NCI-H1436 (cell line): ENCODE measurements at regions not wholly inside any gene's neighbourhood (a gene's known extent, or its start where the extent isn't known, plus 50 kb on each side); places are given as distances from the start of the nearest gene placed in this dataset.
"Not testable (repeated sequence)": the region's sequence is repeated elsewhere in the genome, so short reads cannot be mapped to it uniquely, and the experiment has no call there.

Source experiments
- DNase-seq: peaks from one replicate; lab custom pipeline; 2025; lab: John Stamatoyannopoulos, UW

DNA sequence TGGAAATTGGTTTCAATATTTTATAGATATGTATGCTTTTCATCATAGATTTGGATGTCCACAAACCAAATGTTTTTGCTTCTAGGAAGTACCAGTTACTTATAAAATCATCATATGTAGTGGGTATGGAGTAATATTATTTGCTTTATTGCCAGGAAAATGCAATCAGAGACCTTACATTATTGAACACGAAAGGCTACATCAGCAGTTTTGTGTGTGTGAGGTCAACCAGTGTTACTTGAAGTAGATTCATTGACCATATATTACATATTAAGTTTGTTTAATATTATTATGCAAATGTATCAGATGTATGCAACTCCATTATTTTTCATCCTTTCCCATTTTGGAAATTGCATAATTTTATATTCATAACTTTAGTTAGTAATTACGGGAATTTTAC, 219.1 kb upstream of the MMADHC start:
- DNase-seq: no peak

DNA sequence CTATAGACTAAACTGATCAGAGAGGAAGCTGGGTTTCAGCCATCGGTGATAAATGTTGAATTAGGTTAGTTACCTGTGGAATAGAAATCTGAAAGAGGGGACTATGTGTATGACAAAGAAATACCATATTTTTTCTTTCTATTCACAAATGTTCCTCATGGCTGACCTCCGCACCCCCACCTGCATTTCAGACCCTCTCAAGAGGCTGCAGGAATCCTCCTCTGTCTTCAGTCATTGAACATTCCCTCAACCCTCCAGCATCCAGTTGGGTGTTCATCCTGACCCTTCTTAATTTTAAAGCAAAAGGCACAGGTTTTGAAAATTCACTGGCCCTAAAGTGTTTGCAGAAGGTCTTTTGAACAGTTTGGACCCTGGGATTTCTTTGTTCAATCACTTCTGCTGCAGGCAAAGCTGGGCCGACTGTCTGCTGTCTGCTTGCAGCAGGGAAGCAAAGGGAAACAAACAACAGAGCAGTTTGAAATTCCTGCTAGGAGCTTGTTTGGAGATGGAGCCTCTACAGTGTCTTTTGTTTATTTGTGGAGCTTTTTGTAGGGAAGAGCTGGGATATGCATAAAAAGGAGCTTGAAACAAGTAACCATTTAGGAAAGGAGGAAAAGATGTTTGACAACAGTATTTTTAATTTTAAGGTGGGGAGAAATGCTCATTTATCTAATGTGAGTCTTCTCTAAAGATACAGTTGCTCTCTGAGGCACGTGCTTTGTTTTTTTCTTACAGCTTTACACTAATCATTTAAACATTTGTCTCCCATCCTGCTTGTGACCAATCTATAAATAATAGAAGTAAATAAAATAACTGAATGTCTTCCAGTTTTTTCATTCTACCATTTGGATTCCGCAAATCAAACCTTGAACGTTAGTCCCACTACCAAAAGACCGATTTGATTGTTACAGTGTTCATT, 213.3 kb upstream of the MMADHC start:
- no peak for DNase-seq

DNA sequence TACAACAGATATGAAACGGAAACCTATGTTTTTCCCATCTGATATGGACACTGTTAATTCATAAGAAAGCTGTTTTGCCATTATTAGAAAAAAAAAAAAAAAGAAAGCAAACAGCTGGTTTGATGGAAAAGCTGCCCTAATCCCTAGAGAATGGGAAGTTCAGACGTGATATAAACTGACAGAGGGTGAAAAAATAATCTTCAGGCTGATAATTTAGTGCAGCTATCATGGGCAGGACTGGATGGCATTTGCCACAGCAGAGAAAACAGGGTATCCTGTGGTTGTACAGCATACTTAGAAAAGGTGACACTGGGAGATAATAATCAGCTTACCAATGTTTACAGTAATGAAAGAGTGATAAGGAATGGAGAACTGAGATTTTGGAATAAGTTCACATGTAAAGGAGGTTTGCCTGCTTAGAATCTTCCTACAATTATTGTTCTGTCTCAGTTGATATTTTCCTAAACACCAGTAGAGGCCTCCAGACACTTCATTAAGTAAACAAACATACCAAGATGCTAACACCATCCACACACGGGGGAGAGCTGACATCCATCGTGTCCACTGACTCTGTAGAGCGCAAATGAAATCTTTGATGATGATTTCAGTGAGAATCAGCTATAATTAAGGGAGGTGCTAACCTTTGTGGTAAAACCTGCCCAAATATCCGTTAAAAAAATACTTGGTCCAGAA, 211.6 kb upstream of the MMADHC start:
- DNase-seq: no peak

DNA sequence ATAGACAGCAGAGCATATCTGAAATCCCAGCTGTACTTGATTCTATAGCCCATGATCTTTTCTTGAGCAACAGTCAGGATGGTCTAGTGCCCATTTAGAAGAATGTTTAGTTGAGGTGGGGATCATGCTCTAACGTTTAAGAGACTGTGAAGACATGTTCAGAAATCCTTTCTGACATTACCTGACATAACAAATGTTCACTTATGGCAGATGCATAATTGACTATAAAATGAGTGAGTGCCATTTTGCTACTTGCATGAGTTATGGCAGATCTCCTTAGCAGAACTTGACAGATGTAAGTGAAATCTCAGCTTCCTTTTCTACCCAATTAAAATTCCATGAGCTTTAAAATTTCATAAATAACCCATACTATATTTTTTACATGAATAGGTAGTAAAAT, 209.5 kb upstream of the MMADHC start:
- DNase-seq: no peak

DNA sequence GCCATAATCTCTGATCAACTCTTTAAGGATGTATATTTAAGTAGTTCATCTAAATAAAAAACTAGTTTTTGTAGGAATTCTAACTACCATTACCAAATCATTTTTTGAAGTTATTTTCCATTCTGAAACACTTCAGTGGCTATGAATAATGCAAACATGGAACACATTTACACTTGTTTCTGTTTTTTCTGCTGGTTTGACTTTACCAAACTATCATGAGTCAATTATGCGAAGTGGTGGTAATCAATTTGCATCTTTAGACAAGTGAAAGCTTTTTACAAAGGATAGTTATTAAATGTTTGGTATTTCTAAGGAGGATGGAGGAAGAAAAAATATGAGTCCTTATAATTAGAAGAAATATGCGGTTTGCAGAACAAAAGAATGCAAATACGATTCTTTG, 202.0 kb upstream of the MMADHC start:
- DNase-seq: no peak

DNA sequence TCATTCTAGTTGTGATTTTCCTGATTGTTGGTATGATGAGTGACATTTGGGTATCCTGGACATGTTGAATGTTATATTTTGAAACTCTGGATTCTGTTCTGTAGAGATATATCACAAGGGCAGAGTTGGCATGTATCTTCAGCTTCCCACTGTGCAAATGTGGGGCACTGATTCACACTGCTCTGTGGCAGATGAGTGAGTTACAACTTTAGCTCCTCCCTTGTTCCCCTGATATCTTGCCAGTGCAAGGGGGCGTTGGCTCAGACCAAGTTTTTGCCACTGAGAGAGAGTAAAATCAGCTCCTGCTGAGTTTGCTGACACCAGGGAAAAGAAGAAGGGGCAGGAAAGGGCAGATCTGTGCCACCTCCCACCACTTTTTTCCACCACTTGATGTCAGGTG, 199.6 kb upstream of the MMADHC start:
- no peak for DNase-seq

DNA sequence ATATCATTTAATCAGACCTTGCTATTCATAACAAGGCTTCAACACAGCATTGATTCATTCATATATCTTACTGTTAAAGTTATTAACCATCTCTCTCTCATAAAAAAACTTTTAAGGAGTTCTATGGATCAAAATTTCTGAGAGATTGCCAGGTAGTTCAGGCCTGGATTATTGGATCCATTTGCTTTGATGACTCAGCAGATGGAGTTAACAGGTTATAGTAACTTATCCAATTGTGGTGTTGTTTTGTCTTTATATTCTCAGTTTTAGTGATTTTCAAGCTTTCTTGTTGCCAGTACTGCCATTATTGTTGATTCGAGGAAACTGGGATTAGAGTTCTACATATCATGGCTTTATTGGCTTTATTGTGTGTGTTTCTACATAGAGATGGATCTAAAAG, 195.7 kb upstream of the MMADHC start:
- DNase-seq: no peak

DNA sequence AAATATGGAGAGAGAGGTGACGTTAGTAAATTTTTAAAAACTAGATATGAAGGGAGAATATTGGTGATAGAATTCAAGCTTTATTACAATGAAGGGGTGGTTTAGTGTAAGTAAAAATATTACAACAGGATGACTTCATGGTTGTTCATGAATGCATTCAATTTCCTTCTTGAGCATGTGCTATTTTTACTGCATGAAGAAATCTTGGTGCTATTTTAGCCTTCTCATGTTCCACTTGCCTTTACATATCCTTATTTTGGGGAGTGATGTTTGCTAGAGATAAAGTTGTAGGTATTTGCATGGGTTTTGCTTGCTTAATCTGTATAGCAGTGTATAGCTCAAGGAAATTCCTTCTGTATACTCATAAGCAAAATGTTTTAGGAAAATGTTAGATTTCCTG, 195.0 kb upstream of the MMADHC start:
- no peak for DNase-seq

DNA sequence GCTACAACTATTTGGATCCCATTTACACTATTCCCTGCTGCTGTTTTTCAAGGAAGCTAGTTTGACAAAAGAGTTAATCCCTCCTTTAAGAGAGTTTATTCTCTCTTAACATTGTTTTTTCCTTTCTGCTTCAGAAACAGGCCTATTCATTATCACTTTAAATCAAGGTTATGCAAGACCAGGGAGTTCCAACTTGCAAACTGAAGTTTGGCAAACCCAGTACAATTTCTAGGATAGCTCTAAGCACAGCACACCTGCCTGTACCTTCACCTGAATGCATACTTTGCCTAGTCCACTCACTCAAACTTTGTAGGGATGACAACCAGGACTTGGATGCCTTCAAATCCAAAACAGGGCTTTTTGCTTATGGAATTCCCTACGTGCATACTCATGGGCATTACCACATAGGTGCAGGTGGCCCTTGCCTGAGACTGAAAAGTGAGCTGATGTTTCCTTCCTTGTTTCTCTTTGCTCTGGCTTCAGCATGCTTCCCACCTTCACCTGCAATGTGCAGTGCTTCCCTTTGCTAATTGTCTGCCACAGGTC, 193.8 kb upstream of the MMADHC start:
- no peak for DNase-seq

DNA sequence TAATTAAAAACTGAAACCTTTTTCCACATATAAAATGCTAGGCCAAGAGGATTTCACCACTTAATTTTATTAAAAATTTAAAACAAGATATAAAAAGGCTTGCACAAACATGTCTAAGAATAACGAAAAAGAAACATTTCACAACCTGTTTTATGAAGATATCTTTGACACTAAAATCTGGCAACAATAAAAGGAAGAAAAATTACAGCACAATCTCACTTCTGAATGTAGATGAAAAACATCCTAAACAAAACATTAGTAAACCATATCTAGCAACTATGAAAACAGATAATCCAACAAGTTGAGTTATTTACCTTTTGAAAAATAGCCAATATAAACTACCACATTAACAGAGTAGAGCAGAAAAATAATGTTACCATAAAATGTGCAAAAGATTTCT, 185.4 kb upstream of the MMADHC start:
- no peak for DNase-seq

DNA sequence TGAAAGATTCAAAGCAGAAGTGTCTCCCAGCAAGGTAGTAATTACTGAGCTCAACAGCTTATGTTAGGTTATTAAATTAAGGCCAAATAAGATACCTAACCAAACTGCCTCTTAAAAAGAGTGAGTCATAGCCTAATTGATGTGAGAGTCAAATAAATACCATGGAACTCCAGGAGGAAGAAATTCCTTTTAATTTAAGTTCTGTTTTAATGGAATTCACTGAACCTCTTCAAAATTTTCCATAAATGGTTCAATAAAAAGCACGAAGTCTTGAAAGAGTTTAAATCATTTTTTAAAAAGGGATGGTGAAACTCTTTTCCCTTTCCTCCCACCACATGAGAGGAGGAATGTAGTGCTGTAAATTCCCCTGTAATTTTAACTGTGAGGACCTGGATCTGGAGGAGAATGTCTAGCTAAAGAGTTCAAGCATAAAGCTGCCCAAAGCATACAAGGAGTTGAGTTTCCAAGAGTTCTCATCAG, 180.8 kb upstream of the MMADHC start:
- peak; percentile 62 for DNase-seq

DNA sequence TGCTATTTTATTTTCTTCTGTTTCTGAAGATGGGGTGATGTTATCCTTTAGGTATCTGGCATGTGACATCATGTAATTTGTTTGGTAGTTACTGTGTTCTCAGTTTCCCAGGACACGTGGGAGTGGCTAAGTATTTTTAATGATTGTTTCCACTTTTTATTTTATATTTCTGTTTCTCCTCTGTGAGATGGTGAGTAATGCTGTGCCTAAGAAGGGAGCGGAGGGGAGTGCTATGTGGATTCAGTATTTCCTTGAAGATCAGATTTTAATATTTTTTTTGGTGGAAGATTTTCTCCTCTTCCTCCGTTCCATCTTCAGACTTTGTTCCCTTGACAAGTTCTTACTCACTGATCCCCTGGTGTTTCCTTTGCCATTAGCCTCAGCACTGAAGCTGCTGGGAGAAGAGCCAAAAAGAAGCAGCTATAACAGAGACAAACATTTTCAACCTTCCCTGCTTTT, 180.0 kb upstream of the MMADHC start:
- no peak for DNase-seq

DNA sequence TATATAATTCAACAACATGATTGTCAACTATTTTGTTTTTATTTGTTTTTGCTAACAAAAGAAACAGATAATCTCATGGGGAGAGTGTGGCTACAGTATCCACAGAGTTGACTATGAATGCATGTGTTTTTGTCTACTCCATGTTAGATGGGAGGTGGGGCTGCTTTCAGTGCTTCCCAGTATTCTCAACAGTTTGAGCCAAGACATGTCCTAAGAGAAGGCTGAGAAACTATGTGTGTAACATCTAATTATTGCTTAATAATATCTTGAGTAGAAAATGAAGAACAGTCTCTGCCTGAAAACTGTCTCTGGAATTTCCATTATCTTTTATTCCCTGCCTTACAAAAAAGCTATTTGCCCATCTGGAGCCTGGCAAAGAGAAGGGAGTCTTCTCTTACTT, 178.8 kb upstream of the MMADHC start:
- DNase-seq: no peak

DNA sequence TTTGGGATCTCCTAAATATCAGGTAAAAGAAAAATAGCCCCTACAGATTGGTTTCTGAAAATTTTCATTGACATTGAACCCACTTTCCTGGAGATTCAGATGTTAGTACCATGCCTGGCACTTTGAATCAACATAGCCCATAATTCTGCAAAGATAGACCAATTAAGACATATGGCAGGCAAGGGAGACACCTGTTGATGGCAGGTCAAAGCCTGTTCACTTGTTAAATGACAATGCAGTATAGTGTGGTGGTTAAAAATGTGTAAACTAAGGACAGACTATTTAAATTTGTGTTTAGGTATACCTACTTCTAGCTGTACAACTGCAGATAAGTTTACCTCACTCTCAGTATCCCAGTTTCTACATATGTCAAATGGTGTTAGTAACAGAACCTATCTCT, 178.1 kb upstream of the MMADHC start:
- DNase-seq: peak; percentile 14

DNA sequence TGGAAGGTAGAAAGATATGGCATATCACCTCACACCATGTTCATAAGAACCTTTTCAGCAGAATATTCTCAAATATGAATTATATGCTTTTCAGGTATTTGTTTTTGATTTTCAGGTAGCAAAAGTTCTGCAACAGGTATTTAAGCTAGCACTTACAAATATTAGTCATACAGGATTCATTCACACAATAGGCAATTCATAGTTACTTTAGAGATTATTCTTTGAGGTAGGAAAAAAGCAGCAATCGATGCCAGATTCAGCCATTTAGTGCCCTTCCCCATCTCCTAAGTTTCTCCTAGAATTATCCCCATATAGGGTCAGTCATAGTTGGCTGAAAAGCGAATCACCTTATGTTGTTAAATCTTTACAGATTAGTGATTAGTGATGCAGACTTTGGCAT, 177.4 kb upstream of the MMADHC start:
- DNase-seq: no peak

DNA sequence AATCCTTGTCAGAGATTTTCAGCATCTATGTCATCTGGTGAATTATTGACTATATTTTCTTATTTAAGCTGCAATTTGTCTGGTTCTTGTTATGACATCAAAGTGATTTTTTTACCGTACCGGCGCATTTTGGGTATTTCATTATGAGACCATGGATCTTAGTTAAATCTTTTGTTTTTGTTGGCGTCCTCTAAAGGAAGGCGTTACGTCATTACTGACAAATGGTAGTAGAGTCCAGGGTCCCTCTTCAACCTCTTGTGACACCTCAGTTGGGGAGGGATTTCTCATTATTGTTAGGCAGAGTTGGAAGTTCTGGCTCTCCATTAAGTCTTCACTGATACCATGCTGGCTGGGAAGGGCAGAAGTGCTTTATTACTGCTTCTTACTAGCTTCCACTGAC, 175.8 kb upstream of the MMADHC start:
- no peak for DNase-seq

DNA sequence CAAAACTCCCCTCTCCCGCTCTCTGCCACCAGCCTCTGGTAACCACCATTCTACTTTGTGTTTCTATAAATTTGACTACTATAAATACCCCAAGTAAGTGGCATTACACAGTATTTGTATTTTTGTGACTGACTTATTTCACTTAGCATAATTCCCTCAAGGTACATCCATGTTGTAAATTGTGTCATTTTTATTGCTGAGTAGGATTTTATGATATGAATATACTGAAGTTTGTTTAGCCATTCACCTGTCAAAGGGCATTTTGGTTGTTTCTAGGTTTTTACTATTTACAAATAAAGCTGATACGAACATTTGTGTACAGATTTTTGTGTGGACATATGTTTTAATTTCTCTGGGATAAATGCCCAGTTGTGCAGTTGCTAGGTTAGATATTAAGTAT, 174.0 kb upstream of the MMADHC start:
- DNase-seq: no peak

DNA sequence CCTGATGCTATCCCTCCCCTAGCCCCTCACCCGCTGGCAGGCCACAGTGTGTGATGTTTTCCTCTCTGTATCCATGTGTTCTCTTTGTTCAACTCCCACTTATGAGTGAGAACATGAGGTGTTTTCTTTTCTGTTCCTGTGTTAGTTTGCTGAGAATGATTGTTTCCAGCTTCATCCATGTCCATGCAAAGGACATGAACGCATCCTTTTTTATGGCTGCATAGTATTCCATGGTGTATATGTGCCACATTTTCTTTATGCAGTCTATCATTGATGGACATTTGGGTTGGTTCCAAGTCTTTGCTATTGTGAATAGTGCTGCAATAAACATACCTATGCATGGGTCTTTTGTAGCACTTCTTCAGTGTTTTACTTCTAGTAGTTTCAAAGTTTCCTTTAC, 171.8 kb upstream of the MMADHC start:
- not testable (repeated sequence) for DNase-seq

DNA sequence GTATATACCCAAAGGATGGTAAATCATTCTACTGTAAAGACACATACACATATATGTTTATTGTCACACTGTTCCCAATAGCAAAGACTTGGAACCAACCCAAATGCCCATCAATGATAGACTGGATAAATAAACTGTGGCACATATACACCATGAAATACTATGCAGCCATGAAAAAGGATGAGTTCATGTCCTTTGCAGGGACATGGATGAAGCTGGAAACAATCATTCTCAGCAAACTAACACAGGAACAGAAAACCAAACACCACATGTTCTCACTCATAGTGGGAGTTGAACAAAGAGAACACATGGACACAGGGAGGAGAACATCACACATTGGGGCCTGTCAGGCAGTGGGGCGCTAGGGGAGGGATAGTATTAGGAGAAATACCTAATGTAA, 167.1 kb upstream of the MMADHC start:
- DNase-seq: not testable (repeated sequence)

DNA sequence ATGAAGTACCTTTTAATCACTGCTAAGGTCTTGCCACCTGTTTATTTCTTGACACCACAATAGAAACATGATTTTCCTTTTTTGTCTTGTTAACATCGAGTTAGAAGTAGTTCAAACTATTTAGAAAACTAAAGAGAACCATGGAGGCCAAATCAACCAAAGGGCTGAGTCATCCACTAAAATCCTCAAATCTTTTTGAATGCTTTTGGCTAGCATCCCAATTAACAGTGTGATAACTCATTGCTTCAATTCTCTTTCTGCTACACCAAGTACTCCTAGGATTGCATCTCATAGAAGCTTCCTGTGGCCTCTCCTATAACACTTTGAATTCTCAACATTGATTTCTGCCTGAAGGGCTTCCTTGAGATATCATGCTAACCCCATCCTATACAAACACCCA, 159.9 kb upstream of the MMADHC start:
- DNase-seq: no peak

DNA sequence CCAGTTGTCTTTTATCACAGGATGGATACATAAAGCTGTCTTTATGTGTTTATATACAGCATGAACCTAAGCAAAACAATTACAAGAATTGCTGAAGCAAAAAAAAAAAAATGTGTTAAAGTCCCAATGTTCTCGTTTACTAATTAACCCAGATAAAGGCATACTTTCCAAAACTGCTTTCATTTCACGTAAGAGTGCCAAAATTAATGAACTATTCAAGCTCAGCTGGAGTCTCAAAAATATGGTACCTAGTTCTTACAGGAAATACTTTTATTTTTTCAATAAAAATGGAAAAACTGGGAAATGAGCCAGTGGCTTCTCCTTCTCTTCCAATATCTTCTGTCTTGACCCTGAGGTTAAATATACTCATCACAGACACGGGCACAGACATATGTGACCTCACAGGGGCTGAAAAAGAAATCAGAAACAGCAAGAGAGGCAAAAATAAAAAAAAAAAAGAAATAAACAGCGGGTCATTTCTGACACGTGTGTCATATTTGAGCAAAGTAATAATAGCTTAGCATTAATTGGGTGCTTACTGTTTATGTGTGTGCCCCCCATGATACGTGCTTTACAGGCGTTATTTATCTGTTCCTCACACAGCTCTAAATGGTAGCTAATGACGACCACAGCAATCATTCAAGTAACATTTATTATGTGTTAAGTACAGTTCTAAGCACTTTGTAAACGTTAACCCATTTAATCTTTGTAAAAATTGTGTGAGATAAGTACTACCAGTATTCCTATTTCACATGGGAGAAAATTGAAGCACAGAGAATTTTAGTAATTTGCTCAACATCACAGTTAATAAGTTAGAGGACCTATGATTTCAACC, 158.0 kb upstream of the MMADHC start:
- DNase-seq: no peak

DNA sequence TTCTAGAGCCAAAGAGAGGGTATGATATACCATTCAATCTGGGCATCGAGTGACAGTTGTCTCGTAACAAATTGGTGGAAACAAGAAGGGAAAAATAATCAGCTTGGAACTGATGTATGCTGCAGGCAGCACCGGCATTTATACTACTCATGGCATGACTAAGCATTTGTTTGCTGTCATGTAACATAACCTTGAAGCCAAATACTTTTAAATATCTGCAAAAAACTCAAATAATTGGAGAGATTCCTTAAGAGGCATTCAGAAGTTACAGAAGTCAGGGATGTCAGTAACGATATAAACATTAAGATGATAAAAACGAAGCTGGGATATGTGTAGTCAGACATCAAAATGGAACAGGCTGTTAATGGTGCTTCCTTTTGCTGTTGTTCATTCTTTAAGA, 157.3 kb upstream of the MMADHC start:
- DNase-seq: no peak
